ENCODE measurements at regions not wholly inside any gene's neighbourhood (a gene's known extent, or its start where the extent isn't known, plus 50 kb on each side); places are given as distances from the start of the nearest gene placed in this dataset.

DNA sequence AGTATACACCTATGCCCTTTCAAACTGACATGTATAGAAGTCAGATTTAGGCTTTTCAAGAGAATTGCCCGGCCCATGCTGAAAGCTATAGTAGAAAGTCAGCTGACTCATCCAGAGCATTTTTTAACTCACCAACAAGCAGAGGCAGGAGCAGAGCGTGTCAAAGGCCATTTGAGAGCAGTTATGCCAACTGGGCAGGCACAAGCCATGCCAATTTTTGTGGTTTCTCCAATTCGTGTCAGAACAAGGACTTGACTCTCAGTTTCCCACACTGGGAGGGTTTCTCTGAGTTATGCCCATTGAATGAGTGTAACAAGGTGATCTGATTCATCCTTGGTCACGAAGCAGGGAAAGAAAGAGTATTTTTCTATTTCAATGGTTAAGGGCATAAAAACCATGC lies 403.3 kb upstream of the THBS1 start:
- TF ChIP-seq, protein P1, sequence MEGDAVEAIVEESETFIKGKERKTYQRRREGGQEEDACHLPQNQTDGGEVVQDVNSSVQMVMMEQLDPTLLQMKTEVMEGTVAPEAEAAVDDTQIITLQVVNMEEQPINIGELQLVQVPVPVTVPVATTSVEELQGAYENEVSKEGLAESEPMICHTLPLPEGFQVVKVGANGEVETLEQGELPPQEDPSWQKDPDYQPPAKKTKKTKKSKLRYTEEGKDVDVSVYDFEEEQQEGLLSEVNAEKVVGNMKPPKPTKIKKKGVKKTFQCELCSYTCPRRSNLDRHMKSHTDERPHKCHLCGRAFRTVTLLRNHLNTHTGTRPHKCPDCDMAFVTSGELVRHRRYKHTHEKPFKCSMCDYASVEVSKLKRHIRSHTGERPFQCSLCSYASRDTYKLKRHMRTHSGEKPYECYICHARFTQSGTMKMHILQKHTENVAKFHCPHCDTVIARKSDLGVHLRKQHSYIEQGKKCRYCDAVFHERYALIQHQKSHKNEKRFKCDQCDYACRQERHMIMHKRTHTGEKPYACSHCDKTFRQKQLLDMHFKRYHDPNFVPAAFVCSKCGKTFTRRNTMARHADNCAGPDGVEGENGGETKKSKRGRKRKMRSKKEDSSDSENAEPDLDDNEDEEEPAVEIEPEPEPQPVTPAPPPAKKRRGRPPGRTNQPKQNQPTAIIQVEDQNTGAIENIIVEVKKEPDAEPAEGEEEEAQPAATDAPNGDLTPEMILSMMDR (IDR thresholded peaks at IDR 0.05): no peak
- TF ChIP-seq, protein P2, sequence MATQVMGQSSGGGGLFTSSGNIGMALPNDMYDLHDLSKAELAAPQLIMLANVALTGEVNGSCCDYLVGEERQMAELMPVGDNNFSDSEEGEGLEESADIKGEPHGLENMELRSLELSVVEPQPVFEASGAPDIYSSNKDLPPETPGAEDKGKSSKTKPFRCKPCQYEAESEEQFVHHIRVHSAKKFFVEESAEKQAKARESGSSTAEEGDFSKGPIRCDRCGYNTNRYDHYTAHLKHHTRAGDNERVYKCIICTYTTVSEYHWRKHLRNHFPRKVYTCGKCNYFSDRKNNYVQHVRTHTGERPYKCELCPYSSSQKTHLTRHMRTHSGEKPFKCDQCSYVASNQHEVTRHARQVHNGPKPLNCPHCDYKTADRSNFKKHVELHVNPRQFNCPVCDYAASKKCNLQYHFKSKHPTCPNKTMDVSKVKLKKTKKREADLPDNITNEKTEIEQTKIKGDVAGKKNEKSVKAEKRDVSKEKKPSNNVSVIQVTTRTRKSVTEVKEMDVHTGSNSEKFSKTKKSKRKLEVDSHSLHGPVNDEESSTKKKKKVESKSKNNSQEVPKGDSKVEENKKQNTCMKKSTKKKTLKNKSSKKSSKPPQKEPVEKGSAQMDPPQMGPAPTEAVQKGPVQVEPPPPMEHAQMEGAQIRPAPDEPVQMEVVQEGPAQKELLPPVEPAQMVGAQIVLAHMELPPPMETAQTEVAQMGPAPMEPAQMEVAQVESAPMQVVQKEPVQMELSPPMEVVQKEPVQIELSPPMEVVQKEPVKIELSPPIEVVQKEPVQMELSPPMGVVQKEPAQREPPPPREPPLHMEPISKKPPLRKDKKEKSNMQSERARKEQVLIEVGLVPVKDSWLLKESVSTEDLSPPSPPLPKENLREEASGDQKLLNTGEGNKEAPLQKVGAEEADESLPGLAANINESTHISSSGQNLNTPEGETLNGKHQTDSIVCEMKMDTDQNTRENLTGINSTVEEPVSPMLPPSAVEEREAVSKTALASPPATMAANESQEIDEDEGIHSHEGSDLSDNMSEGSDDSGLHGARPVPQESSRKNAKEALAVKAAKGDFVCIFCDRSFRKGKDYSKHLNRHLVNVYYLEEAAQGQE (IDR thresholded peaks at IDR 0.05; ENCODE audit: insufficient read depth in 1 of 2, low read depth in 2 of 2, low read length in 1 of 2): no peak
- TF ChIP-seq POLR2AphosphoS5 (IDR thresholded peaks at IDR 0.05; ENCODE audit: low read depth, low read length) (no peak), SIN3A (IDR thresholded peaks at IDR 0.05; ENCODE audit: borderline replicate concordance, insufficient read depth, low read depth, low read length) (no peak), TCF7L2 (IDR thresholded peaks at IDR 0.05; ENCODE audit: low read depth, low read length) (no peak)

All from Panc1 (cell line).